ENCODE measurements at regions not wholly inside any gene's neighbourhood (a gene's known extent, or its start where the extent isn't known, plus 50 kb on each side); places are given as distances from the start of the nearest gene placed in this dataset.

GRCh38 chr4:132998585-132999230, 150.4 kb upstream of the PCDH10 start:
- Mint-ChIP-seq H3K27me3 (ENCODE audit: low read depth) (no peaks in the 10 kb centered on the region), H3K4me3 (no peak overlapping the region), H3K27ac (no peak overlapping the region), H3K36me3 (ENCODE audit: insufficient read depth in 1 of 3, low read depth in 3 of 3) (no peaks in the 10 kb centered on the region; a peak in 1 of 7 replicates), H3K9me3 (peaks cover 0 to 5% of the 10 kb centered on the region in 2 experiments; a peak in 2 of 5 replicates), H3K4me1 (peaks cover 4 to 6% of the 10 kb centered on the region in 2 experiments; a peak in 2 of 4 replicates)
- no peaks in the 10 kb centered on the region for H3K27me3 ChIP-seq (ENCODE audit: insufficient read depth, low read length)
- no CpG with 5 or more reads among the region's 2 CpGs for WGBS (ENCODE audit: extremely low coverage, insufficient read length, low lambda C conversion rate)
- H3K79me1 ChIP-seq (ENCODE audit: insufficient read depth, low read depth, low read length, poor library complexity, severe bottlenecking) = no peaks in the 10 kb centered on the region
- no peak overlapping the region for H3K27ac ChIP-seq (ENCODE audit: insufficient read length, low read depth, low read length)
- H3K23ac ChIP-seq (ENCODE audit: insufficient read length, low read depth, low read length) = no peak overlapping the region
- no peak for TF ChIP-seq CTCF (conservative IDR thresholded peaks at IDR 0.05)
- no peak overlapping the region for H2BK5ac ChIP-seq (ENCODE audit: insufficient read length, low read length)
- H3K9ac ChIP-seq (ENCODE audit: extremely low read depth, insufficient read length, low read length) = no peak overlapping the region
- H3K4me2 ChIP-seq (ENCODE audit: insufficient read depth, insufficient read length, low read length) = no peak overlapping the region
- H3K79me2 ChIP-seq (ENCODE audit: insufficient read depth, low read length) = no peaks in the 10 kb centered on the region
- no peak overlapping the region for H3T11ph ChIP-seq (ENCODE audit: low read length)
- H2BK15ac ChIP-seq (ENCODE audit: low read depth, low read length) = no peak overlapping the region
- H3K9me3 ChIP-seq (ENCODE audit: control insufficient read depth, low read depth, low read length) = no peaks in the 10 kb centered on the region
- H2BK20ac ChIP-seq (ENCODE audit: low read depth, low read length, poor library complexity, severe bottlenecking) = no peak overlapping the region
- H3K4ac ChIP-seq (ENCODE audit: low read depth, low read length) = no peak overlapping the region
- no peaks in the 10 kb centered on the region for H3K4me1 ChIP-seq (ENCODE audit: insufficient read depth, low read length)
- DNase-seq = no peak
- no peaks in the 10 kb centered on the region for H3K23me2 ChIP-seq (ENCODE audit: insufficient read length, low read depth, low read length, poor library complexity, severe bottlenecking)
- no peak overlapping the region for H2AFZ ChIP-seq (ENCODE audit: low read length)
- no peak overlapping the region for H4K8ac ChIP-seq (replicated peaks; ENCODE audit: insufficient read length, low read depth, low read length)
- no peak overlapping the region for H3K18ac ChIP-seq (ENCODE audit: insufficient read length, low read depth, low read length)
- H3K56ac ChIP-seq (ENCODE audit: insufficient read length, low read depth, low read length) = no peak overlapping the region
- H2AK5ac ChIP-seq (ENCODE audit: insufficient read length, low read length) = no peak overlapping the region
- no peak overlapping the region for H3K14ac ChIP-seq (ENCODE audit: insufficient read depth, low read length)
- H2BK12ac ChIP-seq (ENCODE audit: insufficient read length, low read depth, low read length) = no peak overlapping the region
- H4K20me1 ChIP-seq (ENCODE audit: control insufficient read depth, insufficient read depth, insufficient read length) = no peaks in the 10 kb centered on the region
- H4K5ac ChIP-seq (ENCODE audit: insufficient read length, low read depth, low read length) = no peak overlapping the region
- no peak overlapping the region for H2BK120ac ChIP-seq (ENCODE audit: low read depth, low read length, poor library complexity, severe bottlenecking)
- H4K91ac ChIP-seq (ENCODE audit: insufficient read length, low read depth, low read length) = no peak overlapping the region
